Suppressor macrophage (primary cell): ENCODE measurements at regions not wholly inside any gene's neighbourhood (a gene's known extent, or its start where the extent isn't known, plus 50 kb on each side); places are given as distances from the start of the nearest gene placed in this dataset.
A peak's percentile ranks its signal among the peaks of the same experiment; 100 is the strongest.
"Not testable (repeated sequence)": the region's sequence is repeated elsewhere in the genome, so short reads cannot be mapped to it uniquely, and the experiment has no call there.

ENCODE experiments used
- DNase-seq, 4 experiments: peaks; one replicate each; pipeline ENCODE4 v3.0.0-alpha.2; 2020 to 2022

GRCh38 chr1:172755099-172755498 is 96.2 kb downstream of the FASLG start:
- DNase-seq, result no peak

GRCh38 chr1:172756024-172756423 is 97.1 kb downstream of the FASLG start:
- DNase-seq, result peak in 3 of 4 experiments; percentile 21 to 54 (median 48)

- peak; percentile 36 to 80 (median 53) for DNase-seq
Observed at GRCh38 chr1:172758259-172758658, 99.4 kb downstream of the FASLG start.

GRCh38 chr1:172760121-172760520 is 101.2 kb downstream of the FASLG start:
- DNase-seq, result no peak

GRCh38 chr1:172761581-172762486 is 102.9 kb downstream of the FASLG start:
- DNase-seq, result no peak

- no peak for DNase-seq
Observed at GRCh38 chr1:172763057-172763456, 104.2 kb downstream of the FASLG start.

- peak in 3 of 4 experiments; percentile 26 to 32 (median 30) for DNase-seq
Observed at GRCh38 chr1:172764378-172764777, 105.5 kb downstream of the FASLG start.

- peak; percentile 81 to 96 (median 88) for DNase-seq
Observed at GRCh38 chr1:172766462-172766861, 107.6 kb downstream of the FASLG start.

GRCh38 chr1:172770071-172770470 is 111.2 kb downstream of the FASLG start:
- DNase-seq, result peak; percentile 60 to 85 (median 72)

- no peak for DNase-seq
Observed at GRCh38 chr1:172774561-172774960, 115.7 kb downstream of the FASLG start.

- no peak for DNase-seq
Observed at GRCh38 chr1:172775606-172776005, 116.7 kb downstream of the FASLG start.

GRCh38 chr1:172776071-172776470 is 117.2 kb downstream of the FASLG start:
- no peak for DNase-seq

GRCh38 chr1:172777767-172778166 is 118.9 kb downstream of the FASLG start:
- DNase-seq, result no peak

- DNase-seq, result peak in 1 of 4 experiments; percentile 19
Observed at GRCh38 chr1:172778456-172779455, 119.9 kb downstream of the FASLG start.

- DNase-seq, result no peak
Observed at GRCh38 chr1:172779491-172779890, 120.6 kb downstream of the FASLG start.

- no peak for DNase-seq
Observed at GRCh38 chr1:172781513-172782140, 122.7 kb downstream of the FASLG start.

GRCh38 chr1:172789840-172790239 is 130.9 kb downstream of the FASLG start:
- DNase-seq, result no peak

GRCh38 chr1:172790245-172790644 is 131.3 kb downstream of the FASLG start:
- DNase-seq, result no peak

- DNase-seq, result no peak
Observed at GRCh38 chr1:172793823-172794222, 134.9 kb downstream of the FASLG start.

GRCh38 chr1:172795741-172796140 is 136.8 kb downstream of the FASLG start:
- DNase-seq, result no peak

GRCh38 chr1:172799804-172800203 is 140.9 kb downstream of the FASLG start:
- DNase-seq, result not testable (repeated sequence)

GRCh38 chr1:172801771-172802322 is 142.9 kb downstream of the FASLG start:
- DNase-seq, result peak; percentile 28 to 64 (median 56)
